HG02884 (cell line): ENCODE measurements at regions not wholly inside any gene's neighbourhood (a gene's known extent, or its start where the extent isn't known, plus 50 kb on each side); places are given as distances from the start of the nearest gene placed in this dataset.
A peak's percentile ranks its signal among the peaks of the same experiment; 100 is the strongest.
"Not testable (repeated sequence)": the region's sequence is repeated elsewhere in the genome, so short reads cannot be mapped to it uniquely, and the experiment has no call there.

ENCODE experiments used
- ATAC-seq: cut with Tn5 transposase; IDR thresholded peaks from one replicate; pipeline ENCODE4 v1.9.1; 2021; ENCODE audit warnings: mild to moderate bottlenecking, moderate library complexity; ENCODE audit not compliant: unreplicated experiment

- ATAC-seq, result no peak
Measured at GRCh38 chr10:55519264-55519663, 718.2 kb upstream of the PCDH15 start.

GRCh38 chr10:55518416-55518815 is 717.4 kb upstream of the PCDH15 start:
- ATAC-seq, result not testable (repeated sequence)

GRCh38 chr10:55509168-55509567 is 708.1 kb upstream of the PCDH15 start:
- no peak for ATAC-seq

- peak; percentile 79 for ATAC-seq
Measured at GRCh38 chr10:55500931-55501559, 700.0 kb upstream of the PCDH15 start.

GRCh38 chr10:55497893-55498499 is 697.0 kb upstream of the PCDH15 start:
- no peak for ATAC-seq

GRCh38 chr10:55495555-55495954 is 694.5 kb upstream of the PCDH15 start:
- peak; percentile 58 for ATAC-seq

GRCh38 chr10:55491712-55492111 is 690.7 kb upstream of the PCDH15 start:
- no peak for ATAC-seq

- ATAC-seq, result no peak
Measured at GRCh38 chr10:55485827-55486226, 684.8 kb upstream of the PCDH15 start.

- ATAC-seq, result no peak
Measured at GRCh38 chr10:55476129-55476528, 675.1 kb upstream of the PCDH15 start.

GRCh38 chr10:55474258-55474657 is 673.2 kb upstream of the PCDH15 start:
- no peak for ATAC-seq

GRCh38 chr10:55470840-55471239 is 669.8 kb upstream of the PCDH15 start:
- ATAC-seq, result no peak

- ATAC-seq, result no peak
Measured at GRCh38 chr10:55466806-55467504, 665.9 kb upstream of the PCDH15 start.

- ATAC-seq, result no peak
Measured at GRCh38 chr10:55464083-55464482, 663.1 kb upstream of the PCDH15 start.

- no peak for ATAC-seq
Measured at GRCh38 chr10:55460008-55460407, 659.0 kb upstream of the PCDH15 start.

GRCh38 chr10:55449981-55450380 is 649.0 kb upstream of the PCDH15 start:
- no peak for ATAC-seq

- ATAC-seq, result no peak
Measured at GRCh38 chr10:55446441-55447002, 645.5 kb upstream of the PCDH15 start.

GRCh38 chr10:55441777-55442176 is 640.7 kb upstream of the PCDH15 start:
- ATAC-seq, result no peak

- no peak for ATAC-seq
Measured at GRCh38 chr10:55426138-55426537, 625.1 kb upstream of the PCDH15 start.

GRCh38 chr10:55410415-55410885 is 609.4 kb upstream of the PCDH15 start:
- ATAC-seq, result no peak

GRCh38 chr10:55404094-55404493 is 603.1 kb upstream of the PCDH15 start:
- no peak for ATAC-seq

- no peak for ATAC-seq
Measured at GRCh38 chr10:55400075-55400849, 599.2 kb upstream of the PCDH15 start.
